PC-9 (cell line): ENCODE measurements at regions not wholly inside any gene's neighbourhood (a gene's known extent, or its start where the extent isn't known, plus 50 kb on each side); places are given as distances from the start of the nearest gene placed in this dataset.

Experiments
- EZH2 ChIP-seq: fragments of 200-600 bp; sonication (generic); IDR thresholded peaks from 2 replicates; pipeline ENCODE4 v1.8.0; 2017; ENCODE audit warnings: antibody characterized with exemption, low read depth
- TF ChIP-seq, protein P1 (sequence below): fragments of 200-600 bp; sonication (generic); conservative IDR thresholded peaks from 2 replicates; pipeline ENCODE4 v1.6.1; 2017; ENCODE audit warnings: mixed run types, antibody characterized with exemption, mild to moderate bottlenecking, moderate library complexity

DNA sequence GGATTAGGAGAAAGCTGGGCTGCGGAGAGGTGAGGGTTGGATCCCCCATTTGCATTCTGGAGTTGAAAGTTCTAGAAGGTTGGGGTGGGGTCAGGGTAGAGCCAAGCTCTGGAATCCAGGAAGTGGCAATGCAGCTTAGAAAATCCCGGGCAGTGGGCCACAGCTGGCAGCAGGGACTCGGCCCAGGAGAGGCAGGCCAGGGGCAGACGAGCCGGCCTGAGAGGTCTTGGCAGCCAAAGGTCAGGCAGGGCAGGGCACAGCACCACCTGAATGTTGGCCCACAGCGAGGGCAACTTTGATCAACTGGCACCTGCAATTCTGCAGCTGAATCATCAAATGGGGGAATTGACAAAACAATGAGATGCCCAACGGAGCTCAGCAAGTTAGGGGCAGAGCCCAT lies 139.2 kb downstream of the INHBB start:
- TF ChIP-seq, protein P1, sequence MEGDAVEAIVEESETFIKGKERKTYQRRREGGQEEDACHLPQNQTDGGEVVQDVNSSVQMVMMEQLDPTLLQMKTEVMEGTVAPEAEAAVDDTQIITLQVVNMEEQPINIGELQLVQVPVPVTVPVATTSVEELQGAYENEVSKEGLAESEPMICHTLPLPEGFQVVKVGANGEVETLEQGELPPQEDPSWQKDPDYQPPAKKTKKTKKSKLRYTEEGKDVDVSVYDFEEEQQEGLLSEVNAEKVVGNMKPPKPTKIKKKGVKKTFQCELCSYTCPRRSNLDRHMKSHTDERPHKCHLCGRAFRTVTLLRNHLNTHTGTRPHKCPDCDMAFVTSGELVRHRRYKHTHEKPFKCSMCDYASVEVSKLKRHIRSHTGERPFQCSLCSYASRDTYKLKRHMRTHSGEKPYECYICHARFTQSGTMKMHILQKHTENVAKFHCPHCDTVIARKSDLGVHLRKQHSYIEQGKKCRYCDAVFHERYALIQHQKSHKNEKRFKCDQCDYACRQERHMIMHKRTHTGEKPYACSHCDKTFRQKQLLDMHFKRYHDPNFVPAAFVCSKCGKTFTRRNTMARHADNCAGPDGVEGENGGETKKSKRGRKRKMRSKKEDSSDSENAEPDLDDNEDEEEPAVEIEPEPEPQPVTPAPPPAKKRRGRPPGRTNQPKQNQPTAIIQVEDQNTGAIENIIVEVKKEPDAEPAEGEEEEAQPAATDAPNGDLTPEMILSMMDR = no peak
- no peak for TF ChIP-seq EZH2
